Heart right ventricle (tissue), 16 donors: ENCODE measurements at regions not wholly inside any gene's neighbourhood (a gene's known extent, or its start where the extent isn't known, plus 50 kb on each side); places are given as distances from the start of the nearest gene placed in this dataset.
A peak's percentile ranks its signal among the peaks of the same experiment; 100 is the strongest.

Source experiments
- ATAC-seq, 8 donors: fragments of 200-7000 bp; cut with Tn5 transposase; one replicate each; pipeline ENCODE4 v1.9.1; 2020; ENCODE audit warnings: mild to moderate bottlenecking in 8 of 8, moderate library complexity in 8 of 8, moderate number of reproducible peaks in 1 of 8
- DNase-seq, 2 donors: peaks; one replicate each; pipeline ENCODE4 v3.0.0-alpha.2; 2020
- H3K27ac ChIP-seq, 10 donors: fragments of 200-600 bp; sonication (generic) in 2 of 10; one replicate each; pipeline versions ENCODE4 v1.5.0 to v1.8.0; 2020 to 2022; ENCODE audit warnings: mild to moderate bottlenecking in 3 of 10
- H3K27me3 ChIP-seq, 7 donors: fragments of 200-600 bp; one replicate each; pipeline ENCODE4 v1.8.0; 2021 to 2022; ENCODE audit warnings: mild to moderate bottlenecking in 2 of 7
- H3K36me3 ChIP-seq, 9 donors: fragments of 200-600 bp; sonication (generic) in 1 of 9; one replicate each; pipeline versions ENCODE4 v1.5.0 to v1.8.0; 2020 to 2022; ENCODE audit warnings: mild to moderate bottlenecking in 2 of 9
- H3K4me1 ChIP-seq, 9 donors: fragments of 200-600 bp; sonication (generic) in 1 of 9; one replicate each; pipeline versions ENCODE4 v1.5.0 to v1.8.0; 2020 to 2022; ENCODE audit warnings: mild to moderate bottlenecking in 4 of 9
- H3K4me3 ChIP-seq, 10 donors: fragments of 200-600 bp; sonication (generic) in 2 of 10; one replicate each; pipeline versions ENCODE4 v1.5.0 to v1.8.0; 2020 to 2022; ENCODE audit warnings: mild to moderate bottlenecking in 7 of 10, moderate library complexity in 2 of 10
- H3K9me3 ChIP-seq, 11 donors: fragments of 200-600 bp in 10 of 11; sonication (generic) in 2 of 11; one replicate each; pipeline versions ENCODE4 v1.5.0 to v1.8.0; 2013 to 2022; ENCODE audit warnings: mild to moderate bottlenecking in 2 of 11, control low read depth in 1 of 11, moderate library complexity in 1 of 11
- CTCF ChIP-seq, 9 donors: fragments of 200-600 bp; sonication (generic) in 2 of 9; IDR thresholded peaks; one replicate each; pipeline versions ENCODE4 v1.5.0 to v1.8.0; 2021 to 2022; ENCODE audit warnings: antibody characterized with exemption in 9 of 9, mild to moderate bottlenecking in 5 of 9, moderate library complexity in 1 of 9
- WGBS, 2 donors: extraction: QIAGEN DNeasy Blood & Tissue Kit; methylation state at CpG; one replicate each; pipeline ENCODE4 v1.1.7; 2013; ENCODE audit warnings: inconsistent platforms in 1 of 2; 5-methylcytosine and 5-hydroxymethylcytosine counted together
- intact Hi-C, 10 donors: fragments of 100-400 bp; cut with DNase I; formaldehyde crosslinking; loops; one replicate each; pipeline versions ENCODE4 v1.11.1 to v1.14.2; 2022
- donor health status: Arrhythmogenic right ventricular cardiomyopathy.
- donor health status: ischemic (EF 13 %, LVEDD 7.1; RV severe dilation, severe dysfunction).
- donor health status: healthy with polysubstance abuse.
- donor health status: DM: no; HTN: yes; CAD: no.
- donor health status: DM: no; HTN: no; CAD: no.
- donor health status: ischemic (EF 25% LVEDD 6.9; RV normal size, moderate dysfunction).
- donor health status: ischemic (EF 25% LVEDD 5.7; RV mildly dilated, moderate dysfunction).
- donor health status: healthy.
- donor health status: DM: yes; HTN: yes; CAD: no.
- donor health status: Ischemic cardiomyopathy.
- donor health status: ischemic (EF 35%, LVEDD 5.7; RV mildly dilated, moderate dysfunction).
- donor health status: nonischemic (EF 11% LVEDD 7.7; RV severe dilation, severe dysfunction).
- donor health status: DM: yes; HTN: yes; CAD: no.
- donor health status: PGD.
- donor health status: ischemic (EF 29% LVEDD 5.4; RV normal size, mild dysfunction).
- donor health status: nonischemic (EF 23%, LVEDD 6.1; RV moderate dilation, normal function).

- ATAC-seq = peak in 5 of 8 donors; percentile 21 to 36 (median 29)
- WGBS, 2 donors = 78 to 87% methylated on average over 10 of the region's 10 CpGs
- Histone ChIP-seq H3K27ac (no peak overlapping the region), H3K9me3 (peaks cover 0 to 4% (median 0%) of the 10 kb centered on the region in 11 donors), H3K27me3 (peaks cover 0 to under 1% (median 0%) of the 10 kb centered on the region in 7 donors), H3K36me3 (no peaks in the 10 kb centered on the region), H3K4me1 (peaks cover 0 to 11% (median 0%) of the 10 kb centered on the region in 9 donors), H3K4me3 (no peak overlapping the region)
- no peak for DNase-seq
- TF ChIP-seq CTCF (IDR thresholded peaks at IDR 0.05) = no peak
- intact Hi-C loops = no loop called here
Measured at GRCh38 chr12:31226639-31227038, 99.3 kb downstream of the SINHCAF start.

GRCh38 chr12:31227401-31227981, 98.5 kb downstream of the SINHCAF start:
- DNase-seq (no peak), ATAC-seq (peak in 1 of 8 donors; percentile 19)
- 86 to 90% methylated on average over 12 of the region's 12 CpGs for WGBS, 2 donors
- intact Hi-C loops = no loop called here
- Histone ChIP-seq H3K36me3 (no peaks in the 10 kb centered on the region), H3K4me3 (no peak overlapping the region), H3K9me3 (peaks cover 0 to 5% (median 0%) of the 10 kb centered on the region in 11 donors), H3K4me1 (peaks cover 0 to 11% (median 0%) of the 10 kb centered on the region in 9 donors), H3K27me3 (peaks cover 0 to 9% (median 0%) of the 10 kb centered on the region in 7 donors), H3K27ac (no peak overlapping the region)
- TF ChIP-seq CTCF (IDR thresholded peaks at IDR 0.05) = no peak

GRCh38 chr12:31228811-31229792, 96.8 kb downstream of the SINHCAF start:
- Histone ChIP-seq H3K9me3 (peaks cover 0 to 5% (median 0%) of the 10 kb centered on the region in 11 donors), H3K4me1 (peaks cover 0 to 11% (median 0%) of the 10 kb centered on the region in 9 donors), H3K27ac (peak overlapping the region in 4 of 10 donors; percentile 9 to 67 (median 32)), H3K27me3 (peaks cover 0 to 16% (median 0%) of the 10 kb centered on the region in 7 donors), H3K36me3 (no peaks in the 10 kb centered on the region), H3K4me3 (no peak overlapping the region)
- intact Hi-C loops = no loop called here
- ATAC-seq (peak; percentile 73 to 94 (median 88)), DNase-seq (peak; percentile 35 to 69)
- 78 to 82% methylated on average over 23 of the region's 23 CpGs for WGBS, 2 donors
- TF ChIP-seq CTCF (IDR thresholded peaks at IDR 0.05) = no peak

- H3K4me3 ChIP-seq = no peak overlapping the region
- peaks cover 0 to 17% (median 0%) of the 10 kb centered on the region in 7 donors for H3K27me3 ChIP-seq
- no peaks in the 10 kb centered on the region for H3K36me3 ChIP-seq
- 92 to 93% methylated on average over 5 of the region's 5 CpGs for WGBS, 2 donors
- DNase-seq = no peak
- TF ChIP-seq CTCF (IDR thresholded peaks at IDR 0.05) = no peak
- H3K4me1 ChIP-seq = peaks cover 0 to 12% (median 0%) of the 10 kb centered on the region in 9 donors
- peaks cover 0 to 5% (median 0%) of the 10 kb centered on the region in 11 donors for H3K9me3 ChIP-seq
- no peak for ATAC-seq
- intact Hi-C loops = loop anchor here in 6 of 10 donors (5.0 to 10.0 kb wide), 5 partner anchors 115 to 385 kb away; no protein-coding TSS in a partner anchor
- H3K27ac ChIP-seq = peak overlapping the region in 3 of 10 donors; percentile 9 to 67 (median 40)
Measured at GRCh38 chr12:31230004-31230403, 95.9 kb downstream of the SINHCAF start.
